Body of pancreas (tissue), 4 donors: ENCODE measurements at regions not wholly inside any gene's neighbourhood (a gene's known extent, or its start where the extent isn't known, plus 50 kb on each side); places are given as distances from the start of the nearest gene placed in this dataset.

ENCODE experiments used
- ATAC-seq: fragments of 150-250 bp; one replicate; pipeline ENCODE4 v1.9.1; 2016
- DNase-seq, 4 donors: peaks; one replicate each; pipeline ENCODE4 v3.0.0-alpha.2; 2019
- H3K27ac ChIP-seq, 4 donors: fragments of 200-600 bp; sonication (generic); 1 replicate in 3 of 4; 2 replicates in 1 of 4; pipeline versions ENCODE4 v1.5.1 to v1.6.1; 2016 to 2019; ENCODE audit warnings: mild to moderate bottlenecking in 1 of 4, mixed read lengths in 1 of 4, moderate library complexity in 1 of 4
- H3K27me3 ChIP-seq, 2 donors: fragments of 200-600 bp; sonication (generic); one replicate each; pipeline ENCODE4 v1.6.0; 2016; ENCODE audit warnings: mild to moderate bottlenecking in 1 of 2
- H3K36me3 ChIP-seq, 2 donors: fragments of 200-600 bp; sonication (generic); replicated peaks in 1 of 2; 2 replicates each; pipeline ENCODE4 v1.5.1; 2016; ENCODE audit warnings: low read depth in 2 of 2; ENCODE audit not compliant: insufficient read depth in 1 of 2
- H3K4me1 ChIP-seq: fragments of 200-600 bp; sonication (generic); one replicate; pipeline ENCODE4 v1.6.0; 2016
- H3K4me3 ChIP-seq, 2 donors: fragments of 200-600 bp; sonication (generic); 1 replicate in 1 of 2; 2 replicates in 1 of 2; pipeline ENCODE4 v1.5.1; 2016 to 2019
- H3K9me3 ChIP-seq, 3 donors: fragments of 200-600 bp; sonication (generic); 1 replicate in 2 of 3; 2 replicates in 1 of 3; pipeline ENCODE4 v1.5.1; 2016
- POLR2A ChIP-seq, 3 donors: fragments of 450-650 bp; IDR thresholded peaks; one replicate each; pipeline ENCODE4 v1.6.1; 2016; ENCODE audit warnings: antibody characterized with exemption in 3 of 3, mild to moderate bottlenecking in 2 of 3
- WGBS, 2 donors: methylation state at CpG; one replicate each; pipeline ENCODE4 v1.1.5; 2017; 5-methylcytosine and 5-hydroxymethylcytosine counted together
- intact Hi-C: fragments of 100-400 bp; cut with DNase I; formaldehyde crosslinking; loops from one replicate; pipeline ENCODE4 v1.15.1; 2023
- TF ChIP-seq, protein P1 (sequence below), 7 experiments: fragments of 450-650 bp in 4 of 7; fragments of 200-600 bp in 3 of 7; sonication (generic) in 3 of 7; IDR thresholded peaks; one replicate each; pipeline ENCODE4 v1.5.1; 2016 to 2019; ENCODE audit warnings: antibody characterized with exemption in 7 of 7

DNA sequence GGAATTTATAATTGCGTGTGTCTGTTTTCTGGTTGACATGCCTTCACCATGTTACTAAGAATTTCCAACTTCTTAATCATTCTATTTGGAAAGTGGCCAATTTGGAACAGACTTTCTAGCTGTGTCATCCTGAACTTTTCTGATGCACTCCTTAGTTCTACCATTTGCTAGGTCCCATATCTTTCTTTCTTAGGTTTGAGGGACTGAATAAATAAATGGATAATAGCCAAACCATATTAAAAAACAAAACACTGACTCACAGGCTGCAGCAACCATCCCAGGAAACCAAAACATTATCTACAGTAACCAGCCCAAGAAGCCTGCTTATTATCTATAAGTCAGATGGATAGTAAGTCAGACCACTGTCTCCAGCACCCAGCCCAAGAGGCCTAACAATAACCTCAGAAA is 57.5 kb upstream of the PLET1 start:
- Histone ChIP-seq H3K4me3 (no peak overlapping the region), H3K27ac (no peak overlapping the region), H3K9me3 (no peaks in the 10 kb centered on the region), H3K27me3 (no peaks in the 10 kb centered on the region), H3K4me1 (peaks cover 23% of the 10 kb centered on the region), H3K36me3 (no peaks in the 10 kb centered on the region)
- intact Hi-C loops: no loop called here
- no peak for ATAC-seq
- DNase-seq: no peak
- no peak for TF ChIP-seq POLR2A (IDR thresholded peaks at IDR 0.05)
- TF ChIP-seq, protein P1, sequence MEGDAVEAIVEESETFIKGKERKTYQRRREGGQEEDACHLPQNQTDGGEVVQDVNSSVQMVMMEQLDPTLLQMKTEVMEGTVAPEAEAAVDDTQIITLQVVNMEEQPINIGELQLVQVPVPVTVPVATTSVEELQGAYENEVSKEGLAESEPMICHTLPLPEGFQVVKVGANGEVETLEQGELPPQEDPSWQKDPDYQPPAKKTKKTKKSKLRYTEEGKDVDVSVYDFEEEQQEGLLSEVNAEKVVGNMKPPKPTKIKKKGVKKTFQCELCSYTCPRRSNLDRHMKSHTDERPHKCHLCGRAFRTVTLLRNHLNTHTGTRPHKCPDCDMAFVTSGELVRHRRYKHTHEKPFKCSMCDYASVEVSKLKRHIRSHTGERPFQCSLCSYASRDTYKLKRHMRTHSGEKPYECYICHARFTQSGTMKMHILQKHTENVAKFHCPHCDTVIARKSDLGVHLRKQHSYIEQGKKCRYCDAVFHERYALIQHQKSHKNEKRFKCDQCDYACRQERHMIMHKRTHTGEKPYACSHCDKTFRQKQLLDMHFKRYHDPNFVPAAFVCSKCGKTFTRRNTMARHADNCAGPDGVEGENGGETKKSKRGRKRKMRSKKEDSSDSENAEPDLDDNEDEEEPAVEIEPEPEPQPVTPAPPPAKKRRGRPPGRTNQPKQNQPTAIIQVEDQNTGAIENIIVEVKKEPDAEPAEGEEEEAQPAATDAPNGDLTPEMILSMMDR (IDR thresholded peaks at IDR 0.05): no peak
- WGBS, 2 donors: 74 to 75% methylated on average over 1 of the region's 1 CpG

DNA sequence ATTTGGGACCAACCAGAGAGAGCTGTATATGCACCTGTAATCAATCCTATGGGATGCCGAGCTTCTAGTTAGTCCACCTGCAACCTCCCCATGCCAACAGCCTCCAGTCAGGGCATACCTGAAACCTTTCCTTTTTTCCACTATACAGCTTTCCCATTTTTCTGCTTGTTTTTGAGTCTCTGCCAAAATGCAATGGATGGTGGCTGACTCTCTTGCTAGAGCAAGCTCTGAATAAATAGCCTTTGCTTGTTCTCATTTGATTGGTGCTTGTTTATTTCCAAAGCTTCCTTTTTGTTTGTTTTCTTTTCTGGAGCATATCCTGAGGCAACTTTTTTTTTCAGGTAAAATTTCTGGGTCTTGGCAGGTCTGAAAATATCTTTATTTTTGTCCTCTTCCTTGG is 58.0 kb upstream of the PLET1 start:
- ATAC-seq (no peak), DNase-seq (no peak)
- H3K36me3 ChIP-seq: no peaks in the 10 kb centered on the region
- 76 to 90% methylated on average over 1 of the region's 1 CpG for WGBS, 2 donors
- H3K4me3 ChIP-seq: no peak overlapping the region
- no peak for TF ChIP-seq POLR2A (IDR thresholded peaks at IDR 0.05)
- TF ChIP-seq, protein P1 (IDR thresholded peaks at IDR 0.05): no peak
- intact Hi-C loops: no loop called here
- H3K27me3 ChIP-seq: no peaks in the 10 kb centered on the region
- no peak overlapping the region for H3K27ac ChIP-seq
- H3K9me3 ChIP-seq: no peaks in the 10 kb centered on the region
- H3K4me1 ChIP-seq: peaks cover 23% of the 10 kb centered on the region

DNA sequence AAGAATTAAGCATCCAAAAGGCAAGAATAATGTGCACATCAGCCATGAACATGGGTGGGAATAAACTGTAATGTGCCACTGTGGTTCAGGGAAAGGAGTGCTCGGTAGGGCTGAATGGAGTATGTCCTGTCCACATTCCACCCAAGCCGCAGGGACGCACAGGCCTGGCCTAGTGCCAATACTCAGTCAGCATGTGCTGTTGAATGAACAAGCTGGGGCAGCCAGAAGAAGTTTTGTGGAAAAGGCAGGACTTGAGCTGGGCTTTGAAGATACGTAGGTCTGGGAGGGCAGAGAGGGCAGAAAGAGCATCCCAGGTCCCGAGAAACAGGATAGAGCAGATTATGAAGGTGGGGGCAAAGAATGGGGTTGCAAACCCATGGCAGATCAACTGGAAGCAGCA is 60.0 kb upstream of the PLET1 start:
- no peak for ATAC-seq
- TF ChIP-seq, protein P1 (IDR thresholded peaks at IDR 0.05): no peak
- TF ChIP-seq POLR2A (IDR thresholded peaks at IDR 0.05): no peak
- Histone ChIP-seq H3K9me3 (no peaks in the 10 kb centered on the region), H3K4me1 (peaks cover 23% of the 10 kb centered on the region), H3K4me3 (no peak overlapping the region), H3K36me3 (no peaks in the 10 kb centered on the region), H3K27me3 (no peaks in the 10 kb centered on the region), H3K27ac (peak overlapping the region in 2 of 4 donors; percentile 62 to 82)
- intact Hi-C loops: no loop called here
- WGBS, 2 donors: 44 to 50% methylated on average over 5 of the region's 5 CpGs
- peak; percentile 35 to 67 (median 58) for DNase-seq

DNA sequence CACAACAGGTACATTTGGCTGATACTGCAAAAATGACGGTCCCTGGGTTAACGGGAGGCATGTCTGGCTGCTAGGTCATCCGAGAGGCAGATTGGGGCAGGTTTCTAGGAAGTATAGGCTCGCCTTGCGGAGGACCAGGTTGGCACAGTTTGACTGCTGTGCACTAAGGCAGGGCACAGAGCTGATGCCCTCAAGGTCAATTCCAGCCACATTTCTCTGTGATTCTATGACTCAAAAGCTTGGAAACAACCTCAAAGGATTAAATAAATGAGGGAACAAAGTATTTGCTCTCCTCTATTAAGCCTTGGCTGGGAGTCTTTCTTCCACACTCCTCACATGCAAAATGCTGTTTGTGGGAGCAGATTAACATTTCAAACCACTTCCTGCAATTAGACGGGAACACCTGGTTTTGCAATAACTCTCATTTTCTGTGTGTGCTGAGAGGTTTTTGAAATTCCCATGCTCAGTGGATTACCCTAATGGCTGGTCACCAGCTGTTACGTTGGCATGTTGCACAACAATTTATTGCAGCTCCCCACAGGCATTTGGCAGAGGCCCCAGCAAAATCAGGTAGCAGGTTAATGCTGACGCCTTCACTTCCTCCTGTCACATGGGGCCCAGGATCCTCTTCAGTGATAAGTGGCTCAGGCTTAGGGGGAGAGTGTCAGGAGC is 61.0 kb upstream of the PLET1 start:
- DNase-seq (peak; percentile 73 to 90 (median 86)), ATAC-seq (peak; percentile 94)
- peaks cover 23% of the 10 kb centered on the region for H3K4me1 ChIP-seq
- intact Hi-C loops: no loop called here
- no peaks in the 10 kb centered on the region for H3K27me3 ChIP-seq
- H3K4me3 ChIP-seq: no peak overlapping the region
- peak in 1 of 3 donors; percentile 7 for TF ChIP-seq POLR2A (IDR thresholded peaks at IDR 0.05)
- TF ChIP-seq, protein P1 (IDR thresholded peaks at IDR 0.05): no peak
- no peaks in the 10 kb centered on the region for H3K9me3 ChIP-seq
- no peaks in the 10 kb centered on the region for H3K36me3 ChIP-seq
- peak overlapping the region; percentile 36 to 82 (median 70) for H3K27ac ChIP-seq
- 23 to 33% methylated on average over 8 of the region's 8 CpGs for WGBS, 2 donors
